ENCODE measurements at regions not wholly inside any gene's neighbourhood (a gene's known extent, or its start where the extent isn't known, plus 50 kb on each side); places are given as distances from the start of the nearest gene placed in this dataset.

DNA sequence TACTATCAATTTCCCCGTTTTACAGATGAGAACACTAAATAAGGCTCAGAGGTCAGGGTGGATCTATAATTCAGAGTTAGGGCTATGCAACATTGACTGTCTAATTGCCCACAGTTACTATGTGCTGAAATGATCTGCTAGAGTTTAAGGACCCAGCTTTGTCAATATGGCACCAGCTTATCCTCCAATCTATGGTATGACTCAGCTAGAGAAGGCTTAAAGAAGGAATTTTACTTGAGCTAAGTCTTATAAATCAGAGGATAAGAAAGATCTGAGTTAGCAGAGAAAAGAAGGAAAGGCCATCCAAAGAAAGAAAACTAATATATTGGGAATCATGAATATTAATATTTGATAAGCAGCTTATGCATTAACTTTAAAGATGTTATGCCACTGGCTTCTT is 78.1 kb downstream of the ASB9 start:
- no peak for DNase-seq

DNA sequence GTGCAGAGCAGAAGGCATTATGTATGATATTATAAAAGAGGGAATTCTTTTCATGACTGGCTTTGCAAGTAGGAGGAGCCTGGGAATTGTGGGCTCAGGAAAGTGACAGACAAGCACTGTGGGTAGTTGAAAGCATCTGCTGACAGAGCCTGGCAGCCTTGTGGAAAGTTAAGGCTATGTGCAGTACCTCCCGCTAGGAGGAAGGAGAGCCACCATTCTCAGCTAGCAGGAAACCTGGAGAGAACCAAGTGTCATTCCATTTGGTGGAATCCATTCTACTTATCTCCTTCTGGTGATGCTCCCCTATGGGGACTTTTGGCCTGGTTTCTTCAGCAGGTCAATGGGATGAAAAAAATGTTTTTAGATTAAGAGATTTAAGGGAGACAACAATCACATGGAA is 81.8 kb downstream of the ASB9 start:
- no peak for DNase-seq

DNA sequence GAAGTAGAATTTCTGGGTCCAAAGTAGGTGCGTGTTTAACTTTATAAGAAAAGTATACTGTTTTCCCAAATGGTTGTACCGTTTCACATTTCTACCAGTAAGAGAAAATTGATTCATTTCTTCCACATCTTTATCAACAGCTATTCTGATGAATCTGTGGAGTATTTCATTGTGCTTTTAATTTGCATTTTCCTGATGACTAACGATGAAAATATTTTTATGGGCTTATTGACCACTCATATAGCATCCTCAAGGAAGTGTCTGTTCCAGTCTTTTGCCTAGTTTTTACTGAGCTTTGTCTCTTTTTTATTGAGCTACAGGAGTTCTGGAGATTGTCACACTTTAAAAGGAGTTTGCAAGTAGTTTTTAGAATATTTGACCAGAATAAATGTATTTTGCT is 92.6 kb downstream of the ASB9 start:
- no peak for DNase-seq

DNA sequence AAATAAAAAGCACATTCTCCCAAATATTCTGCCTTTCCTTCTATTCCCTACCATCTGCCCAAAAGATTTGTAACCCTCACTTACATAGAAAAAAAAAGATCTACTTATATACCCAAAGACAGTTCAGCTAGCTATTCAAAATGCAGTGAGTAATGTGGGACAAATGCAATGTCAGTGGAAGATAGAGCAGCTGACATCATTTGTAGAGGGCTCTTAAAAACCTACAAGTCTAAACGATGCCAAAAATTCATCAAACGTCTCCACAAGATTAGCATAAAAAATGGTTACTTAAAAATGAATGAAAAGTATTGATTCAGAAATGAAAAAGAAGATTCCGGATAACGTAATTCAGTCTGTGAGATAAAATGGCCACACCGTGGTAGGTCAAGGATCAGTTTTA is 96.5 kb downstream of the ASB9 start:
- DNase-seq, result no peak

DNA sequence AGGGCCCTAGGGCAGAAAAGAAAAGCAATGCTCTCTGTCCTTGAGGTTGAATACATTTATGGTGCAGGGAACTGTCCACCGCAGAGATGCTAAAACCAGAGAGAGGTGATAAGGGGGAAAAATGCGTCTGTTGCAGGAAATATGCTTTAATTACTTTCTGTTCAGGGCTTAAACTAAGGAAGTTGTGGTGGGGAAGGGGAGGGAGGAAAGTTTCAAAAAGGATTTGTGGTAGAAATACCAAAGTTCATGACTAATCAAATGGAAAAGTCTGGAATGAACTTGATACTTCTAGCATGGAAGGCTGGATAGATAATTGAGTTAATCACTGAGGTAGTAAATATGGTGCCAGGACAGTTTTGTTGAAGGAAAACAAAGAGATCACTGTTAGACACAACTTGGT is 99.0 kb downstream of the ASB9 start:
- DNase-seq, result no peak

DNA sequence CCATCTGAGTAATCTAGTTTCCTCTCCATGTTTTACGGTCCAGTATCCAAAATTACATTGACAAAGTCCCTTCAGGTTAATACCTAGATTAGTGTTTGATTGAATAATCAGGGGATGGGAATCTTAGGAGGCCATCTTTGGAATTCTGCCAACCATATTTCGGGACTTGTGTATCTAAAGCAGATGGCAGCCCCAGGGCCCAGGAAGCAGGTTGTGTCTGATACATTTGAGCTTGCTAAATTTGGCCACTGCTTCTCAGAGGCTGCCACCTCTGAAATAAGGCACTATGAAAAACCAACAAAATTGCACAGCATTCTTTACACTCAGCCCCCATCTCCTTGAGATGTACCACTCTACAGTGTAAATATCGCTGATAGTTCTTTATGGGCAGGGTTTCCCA is 102.1 kb downstream of the ASB9 start:
- no peak for DNase-seq

DNA sequence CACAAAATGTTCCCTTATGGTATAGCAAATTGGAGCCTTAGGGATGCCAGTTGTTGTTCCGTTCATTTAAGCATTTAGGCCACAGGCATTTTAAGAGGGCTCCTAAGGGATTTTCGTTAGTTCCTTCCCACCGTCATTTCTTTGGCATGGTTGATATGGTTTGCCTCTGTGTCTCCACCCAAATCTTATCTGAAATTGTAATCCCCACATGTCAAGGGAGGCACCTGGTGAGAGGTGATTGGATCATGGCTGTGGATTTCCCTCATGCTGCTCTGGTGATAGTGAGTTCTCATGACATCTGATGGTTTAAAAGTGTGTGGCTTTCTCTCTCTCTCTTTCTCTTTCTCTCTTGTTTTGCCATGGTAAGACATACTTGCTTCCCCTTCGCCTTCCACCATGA is 104.1 kb downstream of the ASB9 start:
- DNase-seq, result no peak

DNA sequence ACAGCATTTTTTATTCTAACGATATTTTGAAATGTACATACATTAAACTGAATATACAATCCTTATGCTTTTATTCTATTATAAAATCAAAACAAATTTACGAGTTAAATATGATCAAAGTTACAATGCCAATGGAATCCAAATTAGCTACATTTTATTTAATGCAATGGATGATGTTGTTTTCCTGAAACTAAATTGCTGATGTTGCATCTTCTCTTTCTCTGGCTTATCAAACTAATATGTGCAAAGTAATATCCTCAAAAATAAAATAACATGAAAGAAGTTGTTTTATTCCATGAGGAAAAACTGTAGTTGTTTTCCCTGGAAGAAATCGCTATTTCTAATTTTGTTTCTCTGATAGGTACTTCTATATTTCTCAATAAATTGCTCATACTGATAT is 106.8 kb downstream of the ASB9 start:
- DNase-seq, result no peak

DNA sequence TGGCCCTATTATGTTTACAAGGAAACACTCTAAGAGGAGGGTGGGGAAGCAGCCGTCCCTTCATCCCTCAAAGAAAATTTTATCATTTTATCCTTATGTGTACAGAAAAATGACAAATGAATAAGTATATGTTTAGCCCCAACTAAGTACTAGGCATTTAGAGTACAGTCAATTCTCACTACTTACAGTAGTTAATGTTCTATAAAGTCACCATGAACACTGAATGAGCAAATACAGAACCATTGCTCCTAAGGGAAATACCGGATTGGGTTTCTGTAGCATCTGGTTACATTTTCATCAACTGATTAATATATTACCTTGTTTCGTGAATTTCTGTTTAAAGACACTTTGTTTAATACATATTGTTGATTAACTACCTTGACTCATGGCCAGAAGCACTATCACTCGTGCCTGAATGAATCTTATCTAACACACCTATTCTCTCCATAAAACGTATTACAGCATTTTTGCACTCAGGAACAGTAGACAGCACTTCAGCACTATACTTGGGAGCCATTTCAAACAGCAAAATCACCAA is 109.3 kb downstream of the ASB9 start:
- no peak for DNase-seq

DNA sequence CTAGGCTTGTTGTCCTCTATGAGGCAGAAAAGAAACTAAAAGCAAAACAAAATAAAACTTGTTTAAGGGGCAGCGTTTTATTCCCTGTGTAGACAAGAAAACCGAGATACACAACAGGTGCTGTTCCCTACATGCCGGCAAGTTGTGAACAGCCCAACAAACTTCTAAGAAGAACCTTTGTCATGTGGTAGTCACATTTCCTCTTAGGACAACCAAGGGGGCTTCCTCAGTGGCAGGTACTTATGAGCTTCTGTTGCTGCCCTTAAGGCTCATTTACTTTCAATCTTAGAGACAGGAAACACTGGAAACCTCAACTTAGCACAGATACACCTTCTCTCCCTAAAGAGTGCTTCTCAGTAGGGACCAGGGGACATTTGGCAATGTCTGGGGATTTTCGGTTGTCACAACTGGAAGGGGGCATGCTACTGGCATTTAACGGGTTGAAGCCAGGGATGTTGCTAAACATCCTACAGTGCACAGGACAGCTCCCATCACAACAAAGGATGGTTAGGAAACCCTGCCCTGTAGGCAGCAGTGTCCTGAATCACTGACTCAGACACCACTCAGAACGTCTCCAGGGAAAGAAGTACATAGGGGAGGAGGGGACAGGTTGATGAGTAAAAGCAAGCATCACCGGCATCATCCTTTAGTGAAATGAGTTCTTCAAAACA is 111.0 kb downstream of the ASB9 start:
- DNase-seq, result no peak

DNA sequence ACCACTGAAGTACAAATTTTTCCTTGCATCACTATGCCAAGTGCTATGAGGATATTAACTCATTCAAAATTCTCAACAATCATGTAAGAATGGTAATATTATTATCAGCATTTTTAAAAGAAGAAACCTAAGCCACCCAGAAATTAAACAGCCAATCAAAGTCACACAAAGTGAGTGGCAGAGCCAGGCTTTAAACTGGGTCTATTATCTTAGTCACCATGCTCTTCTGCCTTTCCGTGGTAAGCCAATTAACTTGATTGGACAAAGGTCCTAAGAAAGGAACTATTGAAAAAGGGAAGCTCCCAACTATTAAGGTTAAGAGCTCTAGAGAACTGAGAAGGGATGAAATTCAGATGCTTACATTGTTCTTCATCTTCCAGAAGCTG is 111.5 kb downstream of the ASB9 start:
- DNase-seq, result no peak

DNA sequence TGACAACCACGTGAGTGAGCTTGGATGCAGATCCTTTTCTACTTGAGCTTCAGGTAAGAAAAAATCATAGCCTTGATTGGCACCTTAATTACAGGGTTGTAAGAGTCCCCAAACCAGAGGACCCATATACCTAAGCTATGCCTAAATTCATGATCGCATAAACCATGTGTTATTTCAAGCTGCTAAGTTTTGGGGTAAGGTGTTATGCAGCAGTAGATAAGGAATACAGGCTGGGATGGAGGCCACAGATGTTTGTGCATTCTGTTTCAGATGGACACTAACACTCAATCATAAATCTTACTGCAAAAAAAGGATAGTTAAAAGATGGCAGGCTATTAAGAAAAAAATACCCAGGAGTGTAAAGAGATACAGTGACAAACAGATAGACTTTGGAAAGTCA is 112.3 kb downstream of the ASB9 start:
- DNase-seq, result no peak

DNA sequence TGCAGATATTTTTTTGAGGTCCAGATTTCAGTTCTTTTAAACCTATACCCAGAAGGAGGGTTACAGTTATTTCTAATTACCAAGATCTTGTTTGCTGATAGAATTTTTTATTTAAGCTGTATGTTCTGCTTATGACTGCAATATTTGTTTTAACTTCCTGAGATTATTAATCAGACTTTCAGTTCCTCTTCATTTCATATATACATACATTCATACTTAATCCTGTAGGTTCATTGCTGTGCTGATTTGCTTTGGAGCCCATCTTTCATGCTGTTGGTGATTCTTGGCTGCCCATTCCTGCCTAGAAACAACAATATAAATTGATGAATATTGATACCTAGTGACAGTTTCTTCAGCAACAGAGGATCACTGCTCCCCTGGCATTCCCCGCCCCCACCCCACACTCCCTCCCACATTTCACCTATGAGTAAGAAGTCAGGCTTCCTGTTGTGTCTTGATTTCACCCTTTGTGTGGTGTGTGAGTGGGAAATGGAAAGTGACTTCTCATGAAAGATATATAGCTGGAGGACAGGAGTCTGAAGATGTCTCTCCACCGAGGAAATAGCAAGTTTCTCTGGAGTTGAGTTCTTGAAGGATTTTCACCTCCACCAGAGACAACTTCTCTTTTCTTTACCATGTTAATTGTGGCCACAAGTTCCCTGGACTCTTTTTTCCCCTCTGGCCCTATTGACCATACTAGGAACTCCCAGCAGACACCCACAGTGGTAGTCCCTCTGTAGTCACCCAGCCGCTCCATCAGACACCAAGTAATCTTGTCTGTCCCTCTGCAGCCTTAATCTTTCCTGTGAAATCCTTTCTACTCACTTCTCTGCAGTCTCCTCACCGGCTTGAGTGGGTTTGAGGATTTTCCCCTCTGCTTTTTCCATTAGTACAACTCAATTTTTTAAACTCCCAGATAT is 118.4 kb downstream of the ASB9 start:
- DNase-seq, result no peak

DNA sequence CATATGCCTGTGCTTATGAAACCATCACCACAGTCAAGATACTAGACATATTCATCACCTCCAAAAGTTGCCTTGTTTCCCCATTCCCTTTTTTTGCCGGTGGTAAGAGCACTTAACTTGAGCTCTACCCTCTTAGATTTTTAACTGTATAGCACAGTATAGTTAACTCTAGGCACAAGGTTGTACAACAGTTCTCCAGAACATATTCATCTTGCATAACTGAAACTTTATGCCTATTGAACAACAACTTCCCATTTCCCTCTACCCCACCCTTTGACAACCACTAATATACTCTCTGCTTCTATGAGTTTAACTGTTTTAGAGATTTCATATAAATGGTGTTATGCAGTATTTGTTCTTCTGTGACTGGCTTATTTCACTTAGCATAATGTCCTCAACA is 119.3 kb downstream of the ASB9 start:
- DNase-seq, result no peak

DNA sequence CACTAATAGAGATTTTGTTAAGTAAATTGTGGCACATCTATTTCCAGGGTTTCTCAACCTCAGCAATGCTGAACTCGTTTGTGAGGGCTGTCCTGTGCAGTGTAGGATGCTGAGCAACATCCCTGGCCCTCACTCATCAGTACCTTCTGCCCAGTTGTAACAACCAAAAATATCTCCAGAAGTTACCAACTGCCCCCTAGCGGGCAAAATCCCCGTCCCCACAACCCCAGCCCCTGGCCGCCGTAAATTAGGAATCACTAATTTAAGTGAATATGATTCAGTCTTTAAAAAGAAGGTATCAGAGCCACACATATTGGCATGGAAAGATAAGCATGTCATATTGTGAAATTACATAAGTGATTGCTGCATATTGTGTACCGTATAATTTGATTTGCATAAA is 123.4 kb downstream of the ASB9 start:
- DNase-seq, result no peak

DNA sequence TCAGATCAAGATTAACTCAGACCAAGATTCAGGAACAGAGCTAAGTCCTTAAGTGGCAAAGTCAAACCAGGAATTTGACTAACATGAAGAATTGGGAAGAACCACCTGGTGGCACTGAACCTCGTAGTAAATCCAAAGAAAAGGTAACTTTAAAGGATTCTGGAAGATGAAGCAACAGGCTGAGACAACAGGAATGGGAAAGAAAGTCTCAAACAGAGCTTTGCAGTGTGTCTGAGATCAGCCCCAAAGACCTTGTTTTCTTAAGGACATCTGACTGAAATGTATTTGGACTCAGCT is 126.1 kb downstream of the ASB9 start:
- no peak for DNase-seq

DNA sequence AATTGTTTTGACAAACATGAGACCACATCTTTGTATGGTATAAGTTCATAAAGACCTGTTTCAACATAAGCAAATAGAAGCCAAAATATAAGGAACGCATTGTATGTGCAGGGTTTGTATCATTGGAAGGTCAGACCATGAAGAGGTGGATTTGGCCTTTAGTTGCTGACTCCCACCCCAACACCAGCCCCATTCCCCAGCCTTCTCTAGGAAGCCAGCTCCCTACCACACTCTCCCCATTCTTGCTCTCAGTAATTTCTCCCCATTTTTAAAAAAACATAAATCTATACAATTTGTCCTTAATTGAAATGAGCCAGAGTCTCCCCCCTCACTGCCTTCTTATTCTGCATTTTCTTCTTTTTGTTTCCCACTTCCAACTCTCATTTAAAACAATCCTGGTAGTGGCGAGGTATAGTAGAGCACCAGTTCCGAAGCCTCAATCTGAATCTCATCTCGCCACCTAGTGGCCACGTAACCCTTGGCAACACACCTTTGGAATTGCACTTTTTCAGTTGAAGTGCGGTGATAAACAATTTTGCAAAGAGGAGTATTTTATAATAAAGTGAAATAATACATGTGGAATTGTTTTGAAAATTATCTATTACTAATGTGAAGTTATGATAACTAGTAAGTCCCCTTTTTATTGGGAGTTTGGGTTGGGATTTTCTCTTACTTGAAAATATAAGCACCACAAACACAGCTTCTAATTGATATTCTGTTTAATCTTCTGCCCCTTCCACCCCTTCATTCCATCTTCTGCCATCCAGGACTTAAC is 126.6 kb downstream of the ASB9 start:
- peak in 30 of 58 donors; percentile 0 to 44 (median 1) for DNase-seq

DNA sequence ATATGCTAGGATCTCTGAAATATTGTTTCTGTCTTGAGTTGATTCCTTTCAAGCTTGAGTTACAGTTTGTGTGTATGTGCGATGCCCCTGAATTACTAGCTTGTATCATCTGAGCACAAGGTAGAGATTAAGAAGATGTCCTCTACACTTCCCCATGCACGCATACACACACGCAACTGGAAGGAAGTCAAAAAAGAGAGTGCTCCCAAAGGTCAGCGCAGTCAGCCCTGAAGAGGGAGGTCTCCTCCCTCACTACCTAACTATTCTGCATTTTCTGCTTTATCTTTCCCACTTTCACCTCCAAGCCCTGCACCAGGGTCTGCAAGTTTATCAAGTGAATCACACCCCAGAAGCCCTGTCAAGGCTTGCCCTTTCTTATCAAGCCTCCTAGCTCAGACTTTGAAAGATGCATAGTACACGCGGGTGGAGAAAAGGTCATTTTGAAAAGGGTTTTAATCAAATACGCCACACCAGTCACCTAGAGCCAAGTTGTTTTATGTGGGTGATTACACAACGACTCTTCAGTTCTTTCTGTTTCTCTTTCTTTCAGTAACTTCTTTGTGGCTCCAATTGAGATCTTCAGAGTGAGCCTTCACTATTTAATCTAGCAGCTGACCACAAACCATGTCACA is 127.7 kb downstream of the ASB9 start:
- no peak for DNase-seq

DNA sequence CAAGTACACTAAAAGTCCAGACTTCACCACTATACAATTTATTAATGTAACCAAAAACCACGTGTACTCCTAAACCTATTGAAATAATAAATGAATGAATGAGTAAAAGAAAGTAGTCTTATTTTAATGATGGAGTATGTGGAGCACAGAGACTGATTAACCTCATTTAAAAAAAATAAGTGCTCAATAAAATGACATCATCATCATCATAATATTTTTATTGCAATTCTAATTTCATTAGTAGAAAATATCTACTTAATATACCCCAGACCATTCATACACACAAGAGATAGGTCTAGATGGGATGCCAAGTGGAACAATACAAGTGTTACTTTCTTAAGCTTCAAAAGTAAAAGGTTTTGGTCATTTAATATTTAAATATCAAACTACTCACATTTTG is 133.1 kb downstream of the ASB9 start:
- DNase-seq, result no peak

DNA sequence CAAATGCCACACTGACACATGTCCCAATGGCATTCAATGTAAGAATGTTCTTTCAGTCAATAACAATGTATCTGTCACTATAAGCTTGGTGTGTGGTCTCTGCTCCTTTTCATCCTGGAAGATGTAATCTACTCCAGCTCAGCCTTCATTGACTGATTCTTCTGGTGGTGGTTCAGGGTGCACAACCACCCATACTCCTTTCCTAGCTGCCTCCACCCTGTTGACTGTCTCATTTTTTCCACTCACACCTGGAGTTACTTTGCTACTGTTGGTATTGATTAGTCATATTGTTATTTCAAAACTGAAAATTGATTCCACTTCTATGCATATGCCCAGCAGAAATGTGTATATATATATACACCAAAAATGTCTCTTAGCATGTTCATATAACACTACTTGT is 140.5 kb downstream of the ASB9 start:
- DNase-seq, result no peak

DNA sequence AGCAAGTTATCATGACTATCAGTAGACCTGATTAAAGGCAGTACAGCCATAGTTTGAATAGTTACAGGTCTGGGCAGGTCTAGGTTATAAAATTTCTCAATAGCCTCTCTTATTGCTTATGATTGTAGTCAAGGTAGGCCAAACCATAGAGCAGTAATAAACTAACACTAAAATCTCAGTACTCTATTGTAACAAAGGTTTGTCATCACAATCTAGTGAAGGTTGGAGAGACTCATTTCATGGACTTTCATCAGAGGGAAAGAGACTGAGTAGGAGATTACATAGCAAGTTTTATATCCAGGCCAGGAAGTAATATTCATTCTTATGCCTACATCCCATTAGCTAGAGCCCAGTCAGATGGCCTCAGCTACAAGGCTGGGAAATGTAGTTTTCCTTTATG is 141.0 kb downstream of the ASB9 start:
- DNase-seq, result no peak

DNA sequence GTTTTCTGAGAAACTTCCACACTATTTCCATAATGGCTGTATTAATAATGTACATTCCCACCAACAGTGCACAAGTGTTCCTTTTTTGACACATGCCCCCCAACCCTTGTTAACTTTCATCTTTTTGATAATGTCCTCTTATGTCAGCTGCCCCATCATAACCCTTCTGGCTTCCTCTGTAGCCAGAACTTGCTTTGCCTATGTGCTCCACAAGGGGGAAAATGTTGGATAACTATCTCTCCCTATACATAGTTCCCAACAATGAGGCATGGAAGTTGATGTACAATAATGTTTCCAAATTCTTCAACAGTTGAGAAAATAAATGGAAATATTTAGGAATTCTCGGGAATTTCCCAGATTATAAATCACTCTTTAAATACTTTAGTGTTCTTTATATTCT is 142.9 kb downstream of the ASB9 start:
- DNase-seq, result no peak
